Caco-2 (cell line): ENCODE measurements at regions not wholly inside any gene's neighbourhood (a gene's known extent, or its start where the extent isn't known, plus 50 kb on each side); places are given as distances from the start of the nearest gene placed in this dataset.

Experiments
- BruUV-seq: library from RNA; stranded (reverse); fragments of 400-500 nt; replicated peaks from 2 replicates; lab custom pipeline; 2021; lab: Mats Ljungman, UMichigan
- CTCF ChIA-PET: fragments of 300-600 bp; sonication (Branson Sonifier 250); formaldehyde crosslinking; loops from one replicate; lab custom pipeline; 2022; ENCODE audit warnings: antibody characterized with exemption; lab: Charles Lee
- POLR2A ChIA-PET: fragments of 300-600 bp; sonication (Branson Sonifier 250); formaldehyde crosslinking; loops from one replicate; lab custom pipeline; 2022; ENCODE audit warnings: antibody characterized with exemption; lab: Charles Lee
- DNase-seq, 2 experiments: peaks; one replicate each; pipeline versions ENCODE4 v3.0.0 to v3.0.0-alpha.2; 2020 to 2022
- H3K27me3 ChIP-seq: replicated peaks from 2 replicates; pipeline ENCODE4 v1.6.0; 2011; ENCODE audit warnings: low read length; ENCODE audit not compliant: control insufficient read depth, insufficient read depth
- H3K36me3 ChIP-seq: 2 replicates; pipeline ENCODE4 v1.5.1; 2011; ENCODE audit warnings: low read length; ENCODE audit not compliant: control insufficient read depth, insufficient read depth
- H3K4me1 ChIP-seq: fragments of 250-450 bp; sonication (Bioruptor Pico); 2 replicates; pipeline ENCODE4 v1.5.1; 2020; ENCODE audit warnings: mild to moderate bottlenecking
- H3K4me3 ChIP-seq: 2 replicates; pipeline ENCODE4 v1.5.1; 2011; ENCODE audit warnings: low read depth, mild to moderate bottlenecking, control low read depth, low read length
- H3K9me3 ChIP-seq: fragments of 250-450 bp; sonication (Bioruptor Pico); 2 replicates; pipeline ENCODE4 v1.5.1; 2020; ENCODE audit warnings: mild to moderate bottlenecking, moderate library complexity
- H3K27ac Mint-ChIP-seq: one replicate; pipeline ENCODE4 v1.8.0; 2022; ENCODE audit warnings: mixed read lengths; ENCODE audit not compliant: unreplicated experiment
- H3K27me3 Mint-ChIP-seq: one replicate; pipeline ENCODE4 v1.8.0; 2022; ENCODE audit warnings: mixed read lengths; ENCODE audit not compliant: insufficient read depth, unreplicated experiment
- H3K36me3 Mint-ChIP-seq: one replicate; pipeline ENCODE4 v1.8.0; 2022; ENCODE audit warnings: mild to moderate bottlenecking, mixed read lengths; ENCODE audit not compliant: insufficient read depth, unreplicated experiment
- H3K4me1 Mint-ChIP-seq: one replicate; pipeline ENCODE4 v1.8.0; 2022; ENCODE audit warnings: low read depth, mixed read lengths; ENCODE audit not compliant: unreplicated experiment
- H3K4me3 Mint-ChIP-seq: one replicate; pipeline ENCODE4 v1.8.0; 2022; ENCODE audit warnings: mild to moderate bottlenecking, moderate library complexity, mixed read lengths; ENCODE audit not compliant: unreplicated experiment
- H3K9me3 Mint-ChIP-seq: one replicate; pipeline ENCODE4 v1.8.0; 2022; ENCODE audit warnings: mixed read lengths; ENCODE audit not compliant: unreplicated experiment
- CTCF ChIP-seq, 2 experiments: fragments of 200-600 bp in 1 of 2; IDR thresholded peaks; 1 replicate in 1 of 2; 2 replicates in 1 of 2; pipeline versions ENCODE4 v1.5.1 to v1.8.0; 2011 to 2022; ENCODE audit warnings: antibody characterized with exemption in 1 of 2, control low read depth in 1 of 2, inconsistent platforms in 1 of 2, low read depth in 1 of 2, low read length in 1 of 2, mild to moderate bottlenecking in 1 of 2, moderate library complexity in 1 of 2; ENCODE audit not compliant: insufficient read depth in 1 of 2, severe bottlenecking in 1 of 2, unreplicated experiment in 1 of 2
- intact Hi-C: fragments of 100-400 bp; cut with micrococcal nuclease; formaldehyde crosslinking; loops from one replicate; pipeline ENCODE4 v1.10.0; 2022; ENCODE audit not compliant: unreplicated experiment

GRCh38 chr1:168408884-168409283, 128.2 kb downstream of the TBX19 start:
- peaks cover 37% of the 10 kb centered on the region for H3K4me1 ChIP-seq
- Mint-ChIP-seq H3K4me3 (no peak overlapping the region), H3K27me3 (no peaks in the 10 kb centered on the region), H3K4me1 (peaks cover 31% of the 10 kb centered on the region), H3K27ac (peak overlapping the region; percentile 21), H3K36me3 (peaks cover 12% of the 10 kb centered on the region), H3K9me3 (no peaks in the 10 kb centered on the region)
- TF ChIP-seq CTCF (IDR thresholded peaks at IDR 0.05; ENCODE audit: insufficient read depth in 1 of 2, low read depth in 1 of 2, low read length in 1 of 2, severe bottlenecking in 1 of 2, unreplicated experiment in 1 of 2) = no peak
- peak in 1 of 2 experiments; percentile 37 for DNase-seq
- H3K36me3 ChIP-seq = no peaks in the 10 kb centered on the region; the same call in 1 of the 2 replicates
- H3K9me3 ChIP-seq = no peaks in the 10 kb centered on the region
- ChIA-PET CTCF (no interaction called here), POLR2A (no interaction called here)
- H3K4me3 ChIP-seq = no peak overlapping the region
- intact Hi-C loops = no loop called here
- no peaks in the 10 kb centered on the region for H3K27me3 ChIP-seq
- no TSS peak for BruUV-seq

GRCh38 chr1:168408539-168408865, 127.8 kb downstream of the TBX19 start:
- Mint-ChIP-seq H3K27ac (no peak overlapping the region), H3K4me3 (no peak overlapping the region), H3K36me3 (peaks cover 12% of the 10 kb centered on the region), H3K9me3 (no peaks in the 10 kb centered on the region), H3K4me1 (peaks cover 31% of the 10 kb centered on the region), H3K27me3 (no peaks in the 10 kb centered on the region)
- TF ChIP-seq CTCF (IDR thresholded peaks at IDR 0.05; ENCODE audit: insufficient read depth in 1 of 2, low read depth in 1 of 2, low read length in 1 of 2, severe bottlenecking in 1 of 2, unreplicated experiment in 1 of 2) = no peak
- Histone ChIP-seq H3K4me1 (peaks cover 39% of the 10 kb centered on the region), H3K36me3 (no peaks in the 10 kb centered on the region; the same call in 1 of the 2 replicates), H3K4me3 (no peak overlapping the region), H3K27me3 (no peaks in the 10 kb centered on the region), H3K9me3 (no peaks in the 10 kb centered on the region)
- ChIA-PET CTCF (no interaction called here), POLR2A (no interaction called here)
- DNase-seq = no peak
- no TSS peak for BruUV-seq
- intact Hi-C loops = no loop called here

- CTCF ChIA-PET = no interaction called here
- H3K4me3 Mint-ChIP-seq = no peak overlapping the region
Measured at GRCh38 chr1:168407832-168408538, 127.3 kb downstream of the TBX19 start.

More at GRCh38 chr1:168407832-168408538, 127.3 kb downstream of the TBX19 start:
- Mint-ChIP-seq H3K4me1 (peaks cover 31% of the 10 kb centered on the region), H3K9me3 (no peaks in the 10 kb centered on the region), H3K36me3 (peaks cover 12% of the 10 kb centered on the region), H3K27me3 (no peaks in the 10 kb centered on the region), H3K27ac (no peak overlapping the region)
- intact Hi-C loops = no loop called here
- no peaks in the 10 kb centered on the region for H3K9me3 ChIP-seq
- no peak for DNase-seq
- H3K27me3 ChIP-seq = no peaks in the 10 kb centered on the region
- no peak for TF ChIP-seq CTCF (IDR thresholded peaks at IDR 0.05; ENCODE audit: insufficient read depth in 1 of 2, low read depth in 1 of 2, low read length in 1 of 2, severe bottlenecking in 1 of 2, unreplicated experiment in 1 of 2)
- no peaks in the 10 kb centered on the region; the same call in 1 of the 2 replicates for H3K36me3 ChIP-seq
- H3K4me3 ChIP-seq = no peak overlapping the region
- POLR2A ChIA-PET = no interaction called here
- peaks cover 42% of the 10 kb centered on the region for H3K4me1 ChIP-seq
- BruUV-seq = no TSS peak
